ENCODE measurements at regions not wholly inside any gene's neighbourhood (a gene's known extent, or its start where the extent isn't known, plus 50 kb on each side); places are given as distances from the start of the nearest gene placed in this dataset.

DNA sequence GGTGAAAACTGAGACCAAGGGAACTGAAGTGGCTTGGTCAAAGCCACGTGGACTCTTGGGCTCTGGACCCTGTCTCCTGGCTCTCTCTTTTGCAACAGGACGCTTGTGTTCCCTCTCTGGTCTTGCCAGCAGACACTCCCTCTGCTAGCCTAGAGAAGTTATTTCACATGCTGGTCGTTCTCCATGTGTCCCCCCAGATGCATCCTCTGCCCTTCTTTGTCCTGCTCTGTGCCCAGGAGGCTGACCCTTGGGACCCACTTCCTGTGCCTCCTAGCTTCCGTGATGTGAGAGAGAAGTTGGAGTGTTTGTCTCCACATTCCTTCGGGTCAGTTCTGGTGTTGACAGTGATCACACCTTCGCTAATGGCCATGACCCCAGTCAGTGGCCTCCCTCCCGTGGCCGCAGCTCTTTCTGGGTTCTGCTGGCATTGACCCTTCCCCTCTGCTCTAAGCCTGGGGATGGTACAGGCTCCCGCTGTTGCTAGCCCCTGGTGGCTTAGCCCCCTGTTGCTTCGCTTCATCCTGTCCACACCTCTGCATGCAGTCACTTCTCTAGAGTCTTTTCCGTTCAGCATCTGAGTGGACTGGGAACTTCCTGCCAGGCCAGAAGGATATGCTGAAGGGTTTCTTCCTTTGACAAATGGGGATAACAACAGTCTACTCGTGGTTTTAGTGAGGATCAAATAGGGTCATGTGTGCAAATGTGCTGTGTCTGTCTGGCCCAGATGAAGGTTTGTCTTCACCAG, 70.1 kb upstream of the BMP2 start (continued):
- TF ChIP-seq, protein P1, sequence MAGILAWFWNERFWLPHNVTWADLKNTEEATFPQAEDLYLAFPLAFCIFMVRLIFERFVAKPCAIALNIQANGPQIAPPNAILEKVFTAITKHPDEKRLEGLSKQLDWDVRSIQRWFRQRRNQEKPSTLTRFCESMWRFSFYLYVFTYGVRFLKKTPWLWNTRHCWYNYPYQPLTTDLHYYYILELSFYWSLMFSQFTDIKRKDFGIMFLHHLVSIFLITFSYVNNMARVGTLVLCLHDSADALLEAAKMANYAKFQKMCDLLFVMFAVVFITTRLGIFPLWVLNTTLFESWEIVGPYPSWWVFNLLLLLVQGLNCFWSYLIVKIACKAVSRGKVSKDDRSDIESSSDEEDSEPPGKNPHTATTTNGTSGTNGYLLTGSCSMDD (CRISPR knock-in tag; IDR thresholded peaks at IDR 0.05), result no peak
- TF ChIP-seq POLR2AphosphoS5 (IDR thresholded peaks at IDR 0.05; ENCODE audit: low read depth, low read length) (no peak), ZFP41 (CRISPR knock-in tag; IDR thresholded peaks at IDR 0.05; ENCODE audit: borderline replicate concordance) (no peak), NFYC (CRISPR knock-in tag; IDR thresholded peaks at IDR 0.05) (no peak), RBM39 (IDR thresholded peaks at IDR 0.05; ENCODE audit: low read depth, low read length, poor library complexity, severe bottlenecking) (no peak), SNRNP70 (IDR thresholded peaks at IDR 0.05; ENCODE audit: low read depth, low read length) (no peak), ZNF549 (CRISPR knock-in tag; IDR thresholded peaks at IDR 0.05) (no peak), ARID5B (CRISPR knock-in tag; IDR thresholded peaks at IDR 0.05) (peak; percentile 77), MED1 (CRISPR knock-in tag; IDR thresholded peaks at IDR 0.05) (peak; percentile 49; the same call in 1 of the 2 replicates), ZFP82 (CRISPR knock-in tag; IDR thresholded peaks at IDR 0.05; ENCODE audit: borderline replicate concordance) (peak; percentile 86; the same call in 1 of the 2 replicates), FOXP4 (CRISPR knock-in tag; IDR thresholded peaks at IDR 0.05) (0 out of 2 replicates have a peak, but pooled peaks have one; percentile 24), RFXAP (CRISPR knock-in tag; IDR thresholded peaks at IDR 0.05; ENCODE audit: borderline replicate concordance) (no peak), MEF2D (CRISPR knock-in tag; IDR thresholded peaks at IDR 0.05) (peak; percentile 48; the same call in 1 of the 2 replicates), KLF6 (CRISPR knock-in tag; IDR thresholded peaks at IDR 0.05) (no peak), SUZ12 (IDR thresholded peaks at IDR 0.05; ENCODE audit: low read depth, low read length) (no peak), REPIN1 (CRISPR knock-in tag; IDR thresholded peaks at IDR 0.05; ENCODE audit: borderline replicate concordance, low read depth) (no peak), MTF2 (CRISPR knock-in tag; IDR thresholded peaks at IDR 0.05; ENCODE audit: borderline replicate concordance) (no peak), ZNF101 (CRISPR knock-in tag; IDR thresholded peaks at IDR 0.05; ENCODE audit: borderline replicate concordance, low read depth) (no peak)
- TF ChIP-seq, protein P2, sequence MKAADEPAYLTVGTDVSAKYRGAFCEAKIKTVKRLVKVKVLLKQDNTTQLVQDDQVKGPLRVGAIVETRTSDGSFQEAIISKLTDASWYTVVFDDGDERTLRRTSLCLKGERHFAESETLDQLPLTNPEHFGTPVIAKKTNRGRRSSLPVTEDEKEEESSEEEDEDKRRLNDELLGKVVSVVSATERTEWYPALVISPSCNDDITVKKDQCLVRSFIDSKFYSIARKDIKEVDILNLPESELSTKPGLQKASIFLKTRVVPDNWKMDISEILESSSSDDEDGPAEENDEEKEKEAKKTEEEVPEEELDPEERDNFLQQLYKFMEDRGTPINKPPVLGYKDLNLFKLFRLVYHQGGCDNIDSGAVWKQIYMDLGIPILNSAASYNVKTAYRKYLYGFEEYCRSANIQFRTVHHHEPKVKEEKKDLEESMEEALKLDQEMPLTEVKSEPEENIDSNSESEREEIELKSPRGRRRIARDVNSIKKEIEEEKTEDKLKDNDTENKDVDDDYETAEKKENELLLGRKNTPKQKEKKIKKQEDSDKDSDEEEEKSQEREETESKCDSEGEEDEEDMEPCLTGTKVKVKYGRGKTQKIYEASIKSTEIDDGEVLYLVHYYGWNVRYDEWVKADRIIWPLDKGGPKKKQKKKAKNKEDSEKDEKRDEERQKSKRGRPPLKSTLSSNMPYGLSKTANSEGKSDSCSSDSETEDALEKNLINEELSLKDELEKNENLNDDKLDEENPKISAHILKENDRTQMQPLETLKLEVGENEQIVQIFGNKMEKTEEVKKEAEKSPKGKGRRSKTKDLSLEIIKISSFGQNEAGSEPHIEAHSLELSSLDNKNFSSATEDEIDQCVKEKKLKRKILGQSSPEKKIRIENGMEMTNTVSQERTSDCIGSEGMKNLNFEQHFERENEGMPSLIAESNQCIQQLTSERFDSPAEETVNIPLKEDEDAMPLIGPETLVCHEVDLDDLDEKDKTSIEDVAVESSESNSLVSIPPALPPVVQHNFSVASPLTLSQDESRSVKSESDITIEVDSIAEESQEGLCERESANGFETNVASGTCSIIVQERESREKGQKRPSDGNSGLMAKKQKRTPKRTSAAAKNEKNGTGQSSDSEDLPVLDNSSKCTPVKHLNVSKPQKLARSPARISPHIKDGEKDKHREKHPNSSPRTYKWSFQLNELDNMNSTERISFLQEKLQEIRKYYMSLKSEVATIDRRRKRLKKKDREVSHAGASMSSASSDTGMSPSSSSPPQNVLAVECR (CRISPR knock-in tag; IDR thresholded peaks at IDR 0.05; ENCODE audit: borderline replicate concordance), result peak; percentile 57; the same call in 1 of the 2 replicates
